WTC11 (cell line): ENCODE measurements at regions not wholly inside any gene's neighbourhood (a gene's known extent, or its start where the extent isn't known, plus 50 kb on each side); places are given as distances from the start of the nearest gene placed in this dataset.
"Not testable (repeated sequence)": the region's sequence is repeated elsewhere in the genome, so short reads cannot be mapped to it uniquely, and the experiment has no call there.

Experiments
- ATAC-seq: fragments of 200-7000 bp; cut with Tn5 transposase; 2 replicates; pipeline ENCODE4 v1.10.0; 2021; ENCODE audit warnings: mild to moderate bottlenecking, moderate library complexity
- CTCF ChIA-PET: fragments of 300-600 bp; sonication (Branson Sonifier 250); formaldehyde crosslinking; loops from one replicate; lab custom pipeline; 2021; ENCODE audit warnings: antibody characterized with exemption; lab: Charles Lee
- POLR2A ChIA-PET: fragments of 350-600 bp; sonication (Branson Sonifier 250); formaldehyde crosslinking; loops from one replicate; lab custom pipeline; 2021; ENCODE audit warnings: antibody characterized with exemption; lab: Charles Lee
- DNase-seq: peaks from one replicate; pipeline ENCODE4 v3.0.0; 2021; ENCODE audit warnings: low spot score
- H3K27ac Mint-ChIP-seq: 2 replicates; pipeline ENCODE4 v1.8.0; 2021; ENCODE audit warnings: mixed read lengths
- H3K27me3 Mint-ChIP-seq: 2 replicates; pipeline ENCODE4 v1.8.0; 2021; ENCODE audit warnings: low read depth, mild to moderate bottlenecking, moderate library complexity, mixed read lengths
- H3K36me3 Mint-ChIP-seq: 2 replicates; pipeline ENCODE4 v1.8.0; 2021; ENCODE audit warnings: mixed read lengths
- H3K4me1 Mint-ChIP-seq: 2 replicates; pipeline ENCODE4 v1.8.0; 2022; ENCODE audit warnings: mixed read lengths
- H3K4me3 Mint-ChIP-seq: 2 replicates; pipeline ENCODE4 v1.8.0; 2021; ENCODE audit warnings: mild to moderate bottlenecking, moderate library complexity, mixed read lengths
- H3K9me3 Mint-ChIP-seq: 2 replicates; pipeline ENCODE4 v1.8.0; 2021; ENCODE audit warnings: mixed read lengths
- E2F1 ChIP-seq: sonication (generic); formaldehyde crosslinking; IDR thresholded peaks from 2 replicates; pipeline ENCODE4 v1.8.0; 2022; ENCODE audit warnings: mild to moderate bottlenecking, missing genetic modification reagents
- E2F4 ChIP-seq: sonication (generic); formaldehyde crosslinking; IDR thresholded peaks from 2 replicates; pipeline ENCODE4 v1.8.1; 2022; ENCODE audit warnings: low read depth, mild to moderate bottlenecking, moderate library complexity, missing genetic modification reagents, borderline replicate concordance
- ELF4 ChIP-seq: sonication (generic); formaldehyde crosslinking; IDR thresholded peaks from 2 replicates; pipeline ENCODE4 v1.8.1; 2022; ENCODE audit warnings: low read depth, mild to moderate bottlenecking, moderate library complexity, missing genetic modification reagents
- ETV6 ChIP-seq: sonication (generic); formaldehyde crosslinking; IDR thresholded peaks from 2 replicates; pipeline ENCODE4 v1.8.1; 2022; ENCODE audit warnings: mild to moderate bottlenecking, missing genetic modification reagents
- FOXP1 ChIP-seq: sonication (generic); formaldehyde crosslinking; IDR thresholded peaks from 2 replicates; pipeline ENCODE4 v1.8.0; 2022; ENCODE audit warnings: missing genetic modification reagents, mild to moderate bottlenecking, moderate library complexity, borderline replicate concordance
- GABPB1 ChIP-seq: sonication (generic); formaldehyde crosslinking; IDR thresholded peaks from 2 replicates; pipeline ENCODE4 v1.8.1; 2023; ENCODE audit warnings: mild to moderate bottlenecking, missing genetic modification reagents
- GRHL2 ChIP-seq: fragments of 250-450 bp; sonication (Bioruptor Pico); IDR thresholded peaks from 2 replicates; pipeline ENCODE4 v1.8.0; 2022; ENCODE audit warnings: mild to moderate bottlenecking, moderate library complexity; ENCODE audit not compliant: insufficient replicate concordance, severe bottlenecking
- IRF1 ChIP-seq: sonication (generic); formaldehyde crosslinking; IDR thresholded peaks from 2 replicates; pipeline ENCODE4 v1.8.0; 2023; ENCODE audit warnings: missing genetic modification reagents
- KAT7 ChIP-seq: sonication (generic); formaldehyde crosslinking; IDR thresholded peaks from 2 replicates; pipeline ENCODE4 v1.8.1; 2023; ENCODE audit warnings: missing genetic modification reagents, mild to moderate bottlenecking, borderline replicate concordance
- NR2C2 ChIP-seq: sonication (generic); formaldehyde crosslinking; IDR thresholded peaks from 2 replicates; pipeline ENCODE4 v1.8.0; 2022; ENCODE audit warnings: mild to moderate bottlenecking, missing genetic modification reagents
- NR3C1 ChIP-seq: sonication (generic); formaldehyde crosslinking; conservative IDR thresholded peaks from 2 replicates; pipeline ENCODE4 v1.8.1; 2023; ENCODE audit warnings: low read depth, mild to moderate bottlenecking, missing genetic modification reagents
- OVOL2 ChIP-seq: fragments of 250-450 bp; sonication (Bioruptor Pico); IDR thresholded peaks from 2 replicates; pipeline ENCODE4 v1.9.0; 2021; ENCODE audit warnings: mild to moderate bottlenecking, borderline replicate concordance
- SMAD3 ChIP-seq: sonication (generic); formaldehyde crosslinking; IDR thresholded peaks from 2 replicates; pipeline ENCODE4 v1.8.0; 2022; ENCODE audit warnings: missing genetic modification reagents, mild to moderate bottlenecking, borderline replicate concordance
- SMAD4 ChIP-seq: sonication (generic); formaldehyde crosslinking; IDR thresholded peaks from 2 replicates; pipeline ENCODE4 v1.8.0; 2022; ENCODE audit warnings: mild to moderate bottlenecking, missing genetic modification reagents
- TCF7 ChIP-seq: sonication (generic); formaldehyde crosslinking; IDR thresholded peaks from 2 replicates; pipeline ENCODE4 v1.8.0; 2022; ENCODE audit warnings: mild to moderate bottlenecking, low read depth, missing genetic modification reagents, moderate library complexity
- TEAD1 ChIP-seq: sonication (generic); formaldehyde crosslinking; IDR thresholded peaks from 2 replicates; pipeline ENCODE4 v1.8.0; 2022; ENCODE audit warnings: mild to moderate bottlenecking, missing genetic modification reagents
- TEAD4 ChIP-seq: sonication (generic); formaldehyde crosslinking; IDR thresholded peaks from 2 replicates; pipeline ENCODE4 v1.8.0; 2022; ENCODE audit warnings: mild to moderate bottlenecking, missing genetic modification reagents
- USF2 ChIP-seq: sonication (generic); formaldehyde crosslinking; IDR thresholded peaks from 2 replicates; pipeline ENCODE4 v1.8.1; 2023; ENCODE audit warnings: mild to moderate bottlenecking, missing genetic modification reagents, moderate library complexity
- ZBTB43 ChIP-seq: sonication (generic); formaldehyde crosslinking; IDR thresholded peaks from 2 replicates; pipeline ENCODE4 v1.8.1; 2023; ENCODE audit warnings: mild to moderate bottlenecking, missing genetic modification reagents
- ZNF121 ChIP-seq: sonication (generic); formaldehyde crosslinking; IDR thresholded peaks from 2 replicates; pipeline ENCODE4 v1.8.0; 2023; ENCODE audit warnings: missing genetic modification reagents
- ZNF138 ChIP-seq: sonication (generic); formaldehyde crosslinking; conservative IDR thresholded peaks from 2 replicates; pipeline ENCODE4 v1.8.1; 2022; ENCODE audit warnings: mild to moderate bottlenecking, moderate library complexity, missing genetic modification reagents
- ZNF281 ChIP-seq: sonication (generic); formaldehyde crosslinking; IDR thresholded peaks from 2 replicates; pipeline ENCODE4 v1.8.0; 2023; ENCODE audit warnings: mild to moderate bottlenecking, missing genetic modification reagents

- TF ChIP-seq TEAD4 (CRISPR knock-in tag) (no peak), USF2 (CRISPR knock-in tag) (no peak), TEAD1 (CRISPR knock-in tag) (no peak), FOXP1 (CRISPR knock-in tag) (no peak), GABPB1 (no peak), SMAD3 (CRISPR knock-in tag) (no peak), ETV6 (CRISPR knock-in tag) (no peak), ELF4 (CRISPR knock-in tag) (no peak), OVOL2 (CRISPR knock-in tag) (no peak)
- Mint-ChIP-seq H3K27me3 (no peaks in the 10 kb centered on the region; the same call in 1 of the 2 replicates), H3K4me1 (no peaks in the 10 kb centered on the region), H3K27ac (no peak overlapping the region), H3K36me3 (peaks cover 1% of the 10 kb centered on the region; the same call in 1 of the 2 replicates), H3K4me3 (no peak overlapping the region), H3K9me3 (peaks cover 5% of the 10 kb centered on the region)
- ATAC-seq (no peak), DNase-seq (no peak)
- ChIA-PET POLR2A (no interaction called here), CTCF (no interaction called here)
These were observed 57.3 kb upstream of the PRSS12 start for GRCh38 chr4:118410138-118410537.

GRCh38 chr4:118417325-118417724 lies 64.5 kb upstream of the PRSS12 start:
- no peaks in the 10 kb centered on the region for H3K27me3 Mint-ChIP-seq
- H3K4me3 Mint-ChIP-seq, result no peak overlapping the region
- POLR2A ChIA-PET, result no interaction called here
- no peak for TF ChIP-seq E2F1
- no peak for TF ChIP-seq TEAD4 (CRISPR knock-in tag)
- no peak for TF ChIP-seq KAT7
- no peak for TF ChIP-seq ZNF281 (CRISPR knock-in tag)
- TF ChIP-seq TCF7 (CRISPR knock-in tag), result no peak
- no peak for TF ChIP-seq ZBTB43 (CRISPR knock-in tag)
- TF ChIP-seq NR3C1 (CRISPR knock-in tag), result no peak
- TF ChIP-seq GABPB1, result no peak
- no peak for TF ChIP-seq IRF1
- no peak for TF ChIP-seq ZNF121
- TF ChIP-seq SMAD4, result no peak
- no peak for TF ChIP-seq ETV6 (CRISPR knock-in tag)
- TF ChIP-seq ZNF138 (CRISPR knock-in tag), result no peak
- no peak for TF ChIP-seq FOXP1 (CRISPR knock-in tag)
- no peak for TF ChIP-seq NR2C2
- no peak for TF ChIP-seq E2F4
- no peak for TF ChIP-seq GRHL2 (CRISPR knock-in tag)
- H3K4me1 Mint-ChIP-seq, result 0 out of 2 replicates have a peak, but pooled peaks cover 2% of the 10 kb centered on the region
- no peak overlapping the region for H3K27ac Mint-ChIP-seq
- H3K9me3 Mint-ChIP-seq, result no peaks in the 10 kb centered on the region
- DNase-seq (no peak), ATAC-seq (no peak)
- CTCF ChIA-PET, result interaction anchor here (1.5 kb wide), 1 partner anchor 65 kb away, joined by 6 read pairs; the partner anchor contains the start of gene PRSS12
- no peaks in the 10 kb centered on the region for H3K36me3 Mint-ChIP-seq

- ATAC-seq, H3K4me3 Mint-ChIP-seq, H3K36me3 Mint-ChIP-seq, H3K9me3 Mint-ChIP-seq, H3K4me1 Mint-ChIP-seq, H3K27ac Mint-ChIP-seq, POLR2A ChIA-PET, H3K27me3 Mint-ChIP-seq, DNase-seq: not testable (repeated sequence)
- CTCF ChIA-PET, result interaction anchor here (1.5 kb wide), 1 partner anchor 65 kb away, joined by 6 read pairs; the partner anchor contains the start of gene PRSS12
These were observed 65.0 kb upstream of the PRSS12 start for GRCh38 chr4:118417800-118418199.

- H3K27ac Mint-ChIP-seq, H3K4me3 Mint-ChIP-seq, DNase-seq, ATAC-seq, POLR2A ChIA-PET, H3K9me3 Mint-ChIP-seq, H3K36me3 Mint-ChIP-seq, H3K27me3 Mint-ChIP-seq, H3K4me1 Mint-ChIP-seq: not testable (repeated sequence)
- CTCF ChIA-PET, result interaction anchor here (1.5 kb wide), 1 partner anchor 66 kb away, joined by 6 read pairs; the partner anchor contains the start of gene PRSS12
These were observed 65.6 kb upstream of the PRSS12 start for GRCh38 chr4:118418396-118418795.
